Embryonic facial prominence (tissue), 1 donor: ENCODE measurements at regions not wholly inside any gene's neighbourhood (a gene's known extent, or its start where the extent isn't known, plus 50 kb on each side); places are given as distances from the start of the nearest gene placed in this dataset.

ENCODE experiments used
- DNase-seq: peaks from one replicate; pipeline ENCODE4 v3.0.0-alpha.2; 2016; ENCODE audit errors: extremely low spot score

GRCh38 chr4:188197566-188197965 is 58.3 kb downstream of the TRIML1 start:
- no peak for DNase-seq

- no peak for DNase-seq
Measured at GRCh38 chr4:188198982-188199792, 59.9 kb downstream of the TRIML1 start.

DNA sequence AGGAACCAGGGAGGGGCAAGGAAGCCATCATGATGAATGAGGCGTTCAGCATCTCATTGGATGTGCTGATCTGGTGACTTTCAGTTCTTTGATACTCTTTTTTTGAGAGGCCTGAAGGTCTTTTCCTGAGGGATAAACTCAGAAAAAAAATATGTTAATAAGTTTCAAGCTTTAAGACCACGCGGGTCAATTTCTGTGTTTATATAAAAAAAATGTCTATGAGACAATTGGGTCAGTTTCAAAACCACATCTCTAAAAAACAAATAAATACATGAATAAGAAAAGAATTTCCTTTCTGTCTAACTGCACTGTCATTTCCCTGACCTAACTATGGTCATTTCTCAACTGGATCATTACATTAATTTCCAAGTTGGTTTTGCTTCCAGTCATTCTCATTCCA is 62.6 kb downstream of the TRIML1 start:
- no peak for DNase-seq

- DNase-seq: no peak
Measured at GRCh38 chr4:188206783-188207182, 67.5 kb downstream of the TRIML1 start.

GRCh38 chr4:188214861-188215260 is 75.6 kb downstream of the TRIML1 start:
- no peak for DNase-seq

- no peak for DNase-seq
Measured at GRCh38 chr4:188218392-188218791, 79.2 kb downstream of the TRIML1 start.

DNA sequence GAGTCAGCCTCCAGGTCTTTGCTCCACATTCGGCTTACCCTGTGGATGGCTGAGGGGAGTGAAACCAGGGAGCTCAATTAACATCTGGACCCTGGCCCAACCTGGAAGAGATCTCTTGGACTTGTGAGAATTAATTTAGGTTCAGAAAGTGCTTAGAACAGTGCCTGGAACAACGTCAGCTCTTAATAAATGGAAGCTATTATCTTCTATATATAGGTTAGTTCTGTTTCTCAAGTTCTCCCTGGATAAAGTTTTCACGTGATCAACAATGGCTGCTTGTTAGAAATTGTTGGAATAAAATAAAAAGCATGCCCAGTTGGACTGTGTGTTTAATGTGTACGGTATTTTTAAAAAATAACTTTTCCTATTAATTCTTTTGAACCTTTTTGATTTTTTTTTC is 80.8 kb downstream of the TRIML1 start:
- no peak for DNase-seq

DNA sequence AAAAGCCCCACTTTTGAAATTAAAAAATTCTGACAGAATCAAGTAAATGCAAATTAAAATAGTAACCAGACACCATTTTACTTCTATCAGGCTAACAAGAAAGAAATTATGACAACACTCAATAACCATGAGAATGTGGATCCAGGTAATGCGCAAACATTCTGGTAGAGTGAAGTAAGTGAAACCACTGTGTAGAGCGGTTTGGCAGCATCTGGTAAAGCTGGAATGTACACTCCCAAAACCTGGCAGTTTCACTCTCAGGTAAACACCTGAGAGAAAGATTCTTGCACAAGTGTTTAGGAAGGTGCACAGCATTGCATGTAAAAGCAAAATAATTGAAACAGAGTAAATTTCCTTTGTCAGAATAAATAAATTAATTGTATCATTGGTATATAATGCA is 81.8 kb downstream of the TRIML1 start:
- no peak for DNase-seq

- no peak for DNase-seq
Measured at GRCh38 chr4:188228279-188228678, 89.0 kb downstream of the TRIML1 start.

DNA sequence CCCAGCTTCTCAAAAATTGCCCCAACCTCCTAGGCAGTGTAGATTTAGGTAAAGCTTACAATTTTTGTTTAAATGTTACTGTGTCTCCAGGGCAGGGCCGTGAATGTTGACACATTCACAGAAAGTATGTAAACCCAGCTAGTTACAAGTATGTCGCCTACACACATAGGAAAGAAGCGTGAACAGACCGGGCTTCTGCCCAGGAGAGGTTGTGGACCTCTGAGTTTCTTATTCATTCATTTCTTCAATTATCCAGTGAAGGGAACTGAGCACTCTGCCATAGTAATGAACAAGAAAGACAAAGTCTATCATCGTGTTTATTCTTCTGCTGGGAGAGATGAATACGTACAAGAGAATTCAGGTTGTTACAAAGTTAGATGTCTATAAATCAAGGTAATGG is 93.2 kb downstream of the TRIML1 start:
- DNase-seq: no peak

GRCh38 chr4:188242041-188242440 is 102.8 kb downstream of the TRIML1 start:
- no peak for DNase-seq

DNA sequence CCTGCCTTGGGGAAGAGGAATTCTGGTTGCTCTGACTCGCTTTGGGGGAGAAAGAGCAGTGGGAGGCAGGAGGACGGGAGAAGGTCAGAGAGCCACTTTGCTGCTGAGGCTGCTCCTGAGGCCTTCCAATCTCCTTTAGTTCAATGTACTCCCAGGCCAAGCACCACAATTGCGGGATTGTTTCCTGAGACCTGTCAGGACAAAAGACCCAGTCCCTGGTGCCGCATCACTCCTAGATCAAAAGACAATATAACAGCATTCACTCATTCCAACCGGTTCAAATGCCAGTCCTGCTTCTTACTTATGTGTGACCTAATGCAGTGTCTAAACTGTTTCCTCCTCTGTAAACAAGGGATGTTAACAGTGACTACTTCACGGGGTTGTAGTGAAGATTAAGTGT is 106.4 kb downstream of the TRIML1 start:
- no peak for DNase-seq

GRCh38 chr4:188246488-188246887 is 107.2 kb downstream of the TRIML1 start:
- no peak for DNase-seq

DNA sequence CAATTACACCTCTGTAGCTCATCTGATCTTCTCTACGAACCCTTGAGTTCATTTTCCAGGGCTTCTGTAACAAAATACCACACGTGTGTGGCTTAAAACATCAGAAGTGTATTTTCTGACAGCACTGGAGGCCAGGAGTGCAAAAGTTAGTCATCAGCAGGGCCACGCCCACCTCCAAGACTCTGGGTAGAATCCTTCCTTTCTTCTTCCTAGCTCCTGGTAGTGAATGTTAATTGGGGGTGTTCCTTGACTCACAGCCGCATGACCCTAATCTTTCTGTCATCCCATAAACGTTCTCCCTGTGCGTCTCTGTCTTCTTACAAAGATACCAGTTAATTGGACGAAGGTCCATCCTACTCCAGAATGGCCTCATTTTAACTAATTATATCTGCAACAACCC is 115.0 kb downstream of the TRIML1 start:
- DNase-seq: no peak

DNA sequence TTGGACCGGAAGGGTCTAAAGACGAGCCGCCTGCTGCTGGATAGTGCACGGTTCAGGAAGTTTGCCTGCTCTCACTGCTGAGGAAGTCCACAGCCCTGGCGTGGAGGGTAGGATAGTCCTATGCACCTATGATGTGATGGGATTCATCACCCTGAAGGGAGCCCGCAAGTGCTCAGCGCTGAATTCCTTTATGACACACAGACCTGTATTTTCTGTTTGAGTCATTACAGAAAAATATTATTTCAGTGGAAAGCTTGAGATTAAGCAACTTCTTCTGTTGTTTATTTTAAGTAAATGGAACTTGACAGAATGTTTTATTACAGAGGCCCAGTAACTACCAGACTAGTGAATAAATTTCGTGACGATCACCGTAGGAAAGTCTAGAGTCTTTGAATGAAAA is 123.2 kb downstream of the TRIML1 start:
- no peak for DNase-seq

DNA sequence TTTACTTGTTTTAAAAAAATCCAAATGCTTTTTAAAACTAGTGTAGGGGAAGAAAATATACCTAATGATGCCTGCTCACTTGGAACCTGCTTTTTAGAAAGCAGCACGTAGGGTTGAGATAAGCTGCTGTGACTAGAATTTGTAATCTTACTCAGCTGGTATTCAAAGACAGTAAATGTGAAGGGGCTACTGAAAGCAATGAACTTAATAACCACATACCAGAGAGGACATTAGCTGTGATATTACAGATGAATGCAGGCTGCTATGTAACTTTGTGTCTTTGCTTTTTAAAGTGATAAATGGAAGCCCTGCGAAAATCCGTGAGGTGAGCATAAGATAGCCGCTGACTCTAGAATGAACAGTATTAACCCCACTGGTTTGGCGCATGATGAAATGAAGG is 124.1 kb downstream of the TRIML1 start:
- DNase-seq: no peak

DNA sequence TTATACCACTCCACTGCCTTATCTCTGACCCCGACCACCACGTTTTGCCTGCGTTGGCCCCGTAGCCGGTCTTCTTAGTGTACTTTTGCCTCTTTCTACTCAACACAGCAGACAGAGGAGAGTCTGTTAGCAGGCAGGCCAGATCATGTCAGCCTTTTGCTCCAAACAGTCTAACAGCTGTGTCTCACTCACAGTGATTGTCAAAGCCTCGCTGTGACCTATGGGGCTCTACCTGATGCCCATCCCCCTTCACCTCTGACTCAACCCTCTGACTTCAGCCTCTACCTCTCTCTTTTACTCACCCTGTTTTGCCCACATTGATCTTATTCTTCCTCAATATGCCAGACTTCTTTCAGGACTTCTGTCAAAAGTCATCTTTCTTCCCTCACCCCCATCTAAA is 127.1 kb downstream of the TRIML1 start:
- DNase-seq: no peak

- no peak for DNase-seq
Measured at GRCh38 chr4:188268131-188268908, 129.1 kb downstream of the TRIML1 start.

GRCh38 chr4:188270273-188271069 is 131.2 kb downstream of the TRIML1 start:
- DNase-seq: no peak

DNA sequence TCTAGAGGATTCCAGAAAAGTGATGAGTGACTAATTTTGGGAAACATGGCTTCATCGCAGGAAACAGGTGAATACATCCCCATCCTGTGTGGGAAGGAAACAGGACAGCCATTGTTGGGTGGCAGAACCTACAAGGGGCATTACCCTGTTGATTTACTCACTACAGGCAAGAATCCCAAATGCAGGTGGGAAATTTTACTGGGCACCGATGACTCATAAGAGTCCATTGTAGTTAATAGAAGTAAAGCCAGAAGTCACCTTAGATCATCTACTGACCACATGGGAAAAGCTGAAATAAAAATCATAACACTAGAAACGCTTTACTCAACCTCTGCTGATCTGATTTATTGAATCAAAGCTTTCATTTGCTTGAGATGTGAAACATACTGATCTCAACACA is 136.4 kb downstream of the TRIML1 start:
- no peak for DNase-seq

DNA sequence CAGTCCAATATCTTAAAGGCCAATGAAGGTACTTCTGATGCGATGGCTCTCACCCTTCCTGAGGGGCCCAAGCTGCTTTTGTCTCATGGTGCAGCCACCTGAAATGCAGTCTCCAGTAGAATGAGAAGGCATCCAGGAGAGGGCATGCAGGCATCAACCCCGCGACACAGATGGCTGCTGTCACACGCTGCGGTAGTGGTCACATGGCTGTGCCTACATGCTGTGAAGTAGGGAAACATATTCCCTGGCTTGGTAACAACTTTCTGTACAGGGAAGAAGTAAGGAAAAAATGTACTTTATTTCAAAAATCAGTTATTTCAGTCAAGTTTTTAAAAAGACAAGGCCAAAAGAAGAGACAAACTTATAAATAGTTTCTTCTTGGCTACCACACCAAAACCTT is 139.9 kb downstream of the TRIML1 start:
- DNase-seq: no peak

GRCh38 chr4:188282471-188283232 is 143.4 kb downstream of the TRIML1 start:
- DNase-seq: no peak
